H1 (cell line): ENCODE measurements at regions not wholly inside any gene's neighbourhood (a gene's known extent, or its start where the extent isn't known, plus 50 kb on each side); places are given as distances from the start of the nearest gene placed in this dataset.

ENCODE experiments used
- BRCA1 ChIP-seq: IDR thresholded peaks from 2 replicates; pipeline ENCODE4 v1.6.1; 2012; ENCODE audit warnings: low read depth, low read length, improper control_type of control experiment
- CTCF ChIP-seq, 3 experiments: IDR thresholded peaks; 1 replicate in 2 of 3; 2 replicates in 1 of 3; pipeline versions ENCODE4 v1.5.1 to v1.6.1; 2011; ENCODE audit warnings: low read length in 3 of 3, mild to moderate bottlenecking in 3 of 3, inconsistent platforms in 2 of 3, low read depth in 1 of 3, moderate library complexity in 1 of 3; ENCODE audit not compliant: insufficient read depth in 1 of 3; ENCODE audit errors: control extremely low read depth in 1 of 3
- EP300 ChIP-seq, 2 experiments: IDR thresholded peaks; 1 replicate in 1 of 2; 2 replicates in 1 of 2; pipeline ENCODE4 v1.6.1; 2011 to 2012; ENCODE audit warnings: low read depth in 2 of 2, low read length in 2 of 2, mild to moderate bottlenecking in 2 of 2, borderline replicate concordance in 1 of 2, inconsistent platforms in 1 of 2, moderate library complexity in 1 of 2
- GTF2F1 ChIP-seq: IDR thresholded peaks from 2 replicates; pipeline ENCODE4 v1.6.1; 2012; ENCODE audit warnings: low read depth, low read length, improper control_type of control experiment, borderline replicate concordance
- MAX ChIP-seq: IDR thresholded peaks from 2 replicates; pipeline ENCODE4 v1.6.1; 2012; ENCODE audit warnings: inconsistent platforms
- NANOG ChIP-seq: IDR thresholded peaks from 2 replicates; pipeline ENCODE4 v1.6.1; 2011; ENCODE audit warnings: low read length, low read depth, mild to moderate bottlenecking, inconsistent platforms; ENCODE audit not compliant: insufficient read depth, poor library complexity, severe bottlenecking
- POLR2A ChIP-seq, 2 experiments: IDR thresholded peaks; 1 replicate in 1 of 2; 2 replicates in 1 of 2; pipeline ENCODE4 v1.6.1; 2011; ENCODE audit warnings: low read depth in 2 of 2, low read length in 2 of 2, mild to moderate bottlenecking in 2 of 2; ENCODE audit errors: control extremely low read depth in 1 of 2
- POU5F1 ChIP-seq: IDR thresholded peaks from 2 replicates; pipeline ENCODE4 v1.6.1; 2011; ENCODE audit warnings: low read depth, mild to moderate bottlenecking, low read length, moderate library complexity
- SIN3A ChIP-seq, 2 experiments: IDR thresholded peaks in 1 of 2; conservative IDR thresholded peaks in 1 of 2; 2 replicates each; pipeline ENCODE4 v1.6.1; 2011 to 2012; ENCODE audit warnings: low read length in 2 of 2, improper control_type of control experiment in 1 of 2, low read depth in 1 of 2, mild to moderate bottlenecking in 1 of 2
- SIX5 ChIP-seq: IDR thresholded peaks from 2 replicates; pipeline ENCODE4 v1.6.1; 2011; ENCODE audit warnings: mild to moderate bottlenecking, low read depth, low read length
- TAF1 ChIP-seq: IDR thresholded peaks from 2 replicates; pipeline ENCODE4 v1.6.1; 2011; ENCODE audit warnings: mild to moderate bottlenecking, low read depth, low read length
- TEAD4 ChIP-seq: IDR thresholded peaks from 2 replicates; pipeline ENCODE4 v1.6.1; 2012; ENCODE audit warnings: low read depth, low read length, inconsistent platforms, mixed read lengths

DNA sequence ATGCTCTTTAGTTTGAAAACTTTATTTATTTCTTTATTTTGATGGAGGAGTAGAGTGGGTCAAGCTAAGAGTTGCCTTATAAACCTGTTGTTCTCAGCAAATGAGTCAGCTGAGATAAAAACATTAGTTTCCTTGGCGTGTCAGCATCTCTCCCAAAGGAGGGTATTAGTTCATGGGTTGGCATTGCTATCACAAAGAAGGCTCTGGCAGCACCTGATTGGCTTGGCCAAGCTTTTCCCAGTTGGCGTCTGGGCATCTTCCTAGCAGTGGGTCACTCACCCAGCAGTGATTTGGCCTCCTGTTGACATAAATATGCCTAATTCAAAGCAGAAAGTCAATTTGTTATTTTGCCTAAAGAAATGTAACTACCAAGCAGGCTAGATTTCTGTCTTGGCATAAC lies 200.7 kb upstream of the TNP1 start:
- TF ChIP-seq CTCF (IDR thresholded peaks at IDR 0.05; ENCODE audit: control extremely low read depth in 1 of 3, insufficient read depth in 1 of 3, low read depth in 1 of 3, low read length in 3 of 3) (no peak), NANOG (no peak), POLR2A (IDR thresholded peaks at IDR 0.05; ENCODE audit: control extremely low read depth in 1 of 2, low read depth in 2 of 2, low read length in 2 of 2) (no peak), TAF1 (no peak), MAX (no peak), TEAD4 (no peak), SIX5 (no peak), SIN3A (conservative IDR thresholded peaks at IDR 0.05 in 1 of 2, IDR thresholded peaks at IDR 0.05 in 1 of 2; ENCODE audit: low read depth in 1 of 2, low read length in 2 of 2) (no peak), EP300 (IDR thresholded peaks at IDR 0.05; ENCODE audit: borderline replicate concordance in 1 of 2, low read depth in 2 of 2, low read length in 2 of 2) (no peak), GTF2F1 (no peak), BRCA1 (no peak), POU5F1 (no peak)
